Activated T-helper 1 cell treated with Interleukin-2 at 50 U/mL for 16 hours (primary cell): ENCODE measurements at regions not wholly inside any gene's neighbourhood (a gene's known extent, or its start where the extent isn't known, plus 50 kb on each side); places are given as distances from the start of the nearest gene placed in this dataset.

Experiments
- DNase-seq: peaks from one replicate; pipeline ENCODE4 v3.0.0-alpha.2; 2020; ENCODE audit warnings: low read depth

DNA sequence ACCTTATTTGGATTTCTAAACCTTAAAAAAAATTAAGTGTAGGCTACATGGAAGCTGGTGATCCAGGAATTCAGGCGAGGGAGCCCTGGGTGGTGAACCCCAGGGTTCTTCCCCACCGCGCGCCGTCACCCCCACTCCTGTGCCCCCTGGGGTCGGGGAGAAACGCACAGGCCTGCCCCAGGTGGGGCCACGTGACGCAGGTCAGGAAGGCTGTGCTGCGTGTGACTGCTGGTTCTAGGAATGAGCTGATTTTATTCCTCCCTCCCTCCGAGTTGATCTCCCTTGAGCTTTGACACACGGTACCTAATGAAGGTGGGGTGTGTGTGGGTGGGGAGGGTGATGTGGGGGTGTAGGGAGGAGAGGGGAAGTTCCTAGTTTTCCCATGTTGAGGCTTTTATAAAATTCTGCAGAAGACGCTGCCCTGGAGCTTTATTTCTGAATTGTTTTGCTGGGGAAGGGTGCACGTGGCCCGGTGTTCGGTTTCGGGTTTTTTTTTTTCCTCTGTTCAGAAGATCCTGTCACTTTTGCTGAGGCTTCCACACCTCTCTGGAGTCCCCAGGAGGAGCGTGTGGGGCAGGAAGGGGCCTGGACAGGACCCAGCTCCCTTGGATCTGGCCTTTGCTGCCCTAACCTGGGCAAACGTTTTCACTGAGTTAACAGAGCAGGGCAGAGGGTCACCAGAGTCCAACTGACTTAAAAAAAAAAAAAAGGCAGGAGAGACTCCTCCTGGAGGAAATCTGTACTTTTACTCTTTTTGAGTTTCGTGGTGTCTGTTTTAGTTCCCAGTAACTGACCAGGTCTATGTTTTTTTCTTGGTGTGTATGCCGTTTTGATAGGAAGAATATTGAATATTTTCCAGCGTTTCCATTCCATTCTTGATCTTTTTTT is 55.8 kb upstream of the GSE1 start:
- no peak for DNase-seq

DNA sequence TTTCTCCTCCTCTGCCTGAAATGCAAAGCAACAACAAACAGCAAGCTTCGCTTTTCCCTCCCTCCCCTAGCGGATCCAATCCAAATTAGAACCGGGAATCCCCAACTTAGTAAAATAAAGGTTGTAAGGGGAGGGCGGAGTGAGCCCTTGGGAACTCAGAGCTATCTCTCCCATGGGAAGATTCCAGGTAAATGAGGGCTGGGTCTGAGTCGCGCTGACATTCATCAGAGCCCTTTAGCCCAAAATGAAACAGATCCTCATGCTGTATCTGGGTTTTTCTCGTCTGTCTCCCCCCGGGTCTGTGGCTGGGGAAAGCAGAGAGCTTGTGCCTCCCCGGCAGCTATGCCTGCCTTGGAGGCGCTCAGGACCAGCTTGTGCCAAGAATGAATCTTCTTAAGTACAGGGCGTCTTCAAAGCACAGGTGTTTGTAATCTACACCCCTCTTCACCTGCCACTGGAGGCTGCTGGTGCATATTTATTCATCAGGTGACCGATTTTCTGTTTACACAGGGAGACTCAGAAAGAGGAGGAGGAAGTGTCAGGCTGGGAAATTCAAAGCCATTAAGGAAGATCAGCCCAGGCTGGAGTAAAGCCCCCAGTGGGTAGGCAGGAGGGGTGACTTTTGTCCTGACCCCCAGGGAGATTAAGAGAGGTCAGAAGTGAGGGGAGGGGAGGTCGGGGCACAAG is 55.0 kb upstream of the GSE1 start:
- DNase-seq: no peak

DNA sequence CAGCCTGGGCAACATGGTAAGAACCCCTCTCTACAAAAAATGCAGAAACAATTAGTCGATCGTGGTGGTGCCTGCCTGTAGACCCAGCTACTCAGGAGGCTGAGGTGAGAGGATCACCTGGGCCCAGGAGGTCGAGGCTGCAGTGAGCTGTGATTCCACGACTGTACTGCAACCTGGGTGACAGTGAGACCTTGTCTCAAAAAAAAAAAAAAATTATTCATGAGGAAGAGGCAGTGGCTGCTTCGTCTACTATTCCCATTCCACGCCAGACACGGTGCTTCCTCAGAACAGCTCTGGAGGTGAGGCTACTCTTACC is 52.2 kb upstream of the GSE1 start:
- DNase-seq: no peak

DNA sequence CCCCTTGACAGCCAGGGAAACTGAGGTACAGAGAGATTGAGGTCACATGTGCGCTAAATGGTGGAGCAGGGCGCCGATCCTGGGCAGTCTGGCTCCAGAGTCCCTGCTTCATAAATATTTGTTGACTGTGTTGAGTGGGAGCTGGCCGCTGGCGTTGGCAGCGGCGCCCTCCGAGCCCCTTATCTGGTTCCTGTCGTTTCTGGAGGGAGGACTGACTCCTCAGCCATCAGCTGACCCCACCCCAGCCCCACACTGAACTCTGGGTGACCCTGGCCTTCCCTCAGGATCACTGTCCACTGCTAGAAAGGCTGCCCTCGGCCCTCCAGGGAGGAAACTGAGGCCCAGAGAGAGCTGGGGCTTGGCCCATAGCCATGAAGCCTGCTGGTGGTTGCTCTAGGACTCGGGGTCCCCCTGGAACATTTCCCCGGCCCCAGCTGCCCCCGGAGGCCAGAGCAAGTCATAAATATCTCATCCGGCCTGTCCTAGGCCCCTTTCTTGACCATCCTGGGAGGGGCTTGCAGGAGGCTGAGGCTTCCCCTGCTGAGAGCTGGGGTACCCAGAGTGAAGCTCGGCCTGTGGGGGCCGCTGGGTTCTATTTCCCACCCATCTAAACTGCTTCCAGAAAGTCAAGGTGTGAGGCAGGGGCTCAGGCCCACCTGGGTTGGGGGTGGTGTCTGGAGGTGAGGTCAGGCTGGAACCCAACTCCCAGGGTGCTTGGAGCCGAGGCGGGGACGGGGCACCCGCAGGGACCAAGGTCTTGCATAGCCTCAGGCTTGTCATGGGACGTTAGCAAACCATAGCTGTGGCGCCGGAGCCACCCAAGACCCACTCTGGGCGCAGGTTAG is 51.7 kb upstream of the GSE1 start:
- no peak for DNase-seq

- DNase-seq: no peak
These were observed 50.9 kb upstream of the GSE1 start for GRCh38 chr16:85562093-85562786.

DNA sequence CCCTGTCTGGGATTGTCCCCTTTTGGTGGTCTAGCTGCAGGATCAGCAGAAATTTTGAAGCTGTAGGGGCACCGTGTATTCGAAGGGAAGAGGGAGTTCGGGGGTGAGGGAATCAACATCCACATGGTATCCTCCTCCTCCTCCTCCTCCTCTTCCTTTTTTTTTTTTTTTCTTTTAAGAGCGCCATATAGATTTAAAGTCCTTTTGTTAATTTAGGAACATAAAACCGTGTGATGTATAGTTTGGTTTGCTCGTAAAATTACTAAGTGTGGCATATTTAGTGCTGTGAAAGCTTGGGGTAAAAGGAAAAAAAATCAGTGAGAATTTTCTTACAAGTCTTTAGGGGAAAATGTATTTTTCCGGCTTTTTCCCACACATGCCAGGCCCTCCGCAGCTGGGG is 50.1 kb upstream of the GSE1 start:
- DNase-seq: no peak
